GM12865 (cell line): ENCODE measurements at regions not wholly inside any gene's neighbourhood (a gene's known extent, or its start where the extent isn't known, plus 50 kb on each side); places are given as distances from the start of the nearest gene placed in this dataset.

Experiments used
- DNase-seq: peaks from one replicate; pipeline ENCODE4 v3.0.0; 2010; ENCODE audit warnings: low read depth
- H3K4me3 ChIP-seq: 2 replicates; pipeline ENCODE4 v1.5.1; 2011; ENCODE audit warnings: mild to moderate bottlenecking, low read depth, low read length, control low read depth
- CTCF ChIP-seq: IDR thresholded peaks from 2 replicates; pipeline ENCODE4 v1.5.1; 2011; ENCODE audit warnings: low read length, control low read depth, low read depth, inconsistent platforms; ENCODE audit not compliant: insufficient read depth; ENCODE audit errors: missing control alignments

GRCh38 chr18:39780774-39781173 lies 2174.3 kb upstream of the PIK3C3 start:
- no peak overlapping the region for H3K4me3 ChIP-seq
- no peak for TF ChIP-seq CTCF

GRCh38 chr18:39779926-39780325 lies 2175.1 kb upstream of the PIK3C3 start:
- TF ChIP-seq CTCF = no peak
- no peak for DNase-seq
- H3K4me3 ChIP-seq = no peak overlapping the region

More at GRCh38 chr18:39780774-39781173, 2174.3 kb upstream of the PIK3C3 start:
- no peak for DNase-seq

- no peak overlapping the region for H3K4me3 ChIP-seq
- no peak for DNase-seq
- no peak for TF ChIP-seq CTCF
These were observed 2178.3 kb upstream of the PIK3C3 start for GRCh38 chr18:39776766-39777165.

- no peak for TF ChIP-seq CTCF
- no peak overlapping the region for H3K4me3 ChIP-seq
- DNase-seq = no peak
These were observed 2180.0 kb upstream of the PIK3C3 start for GRCh38 chr18:39774957-39775598.

GRCh38 chr18:39773646-39774045 lies 2181.4 kb upstream of the PIK3C3 start:
- DNase-seq = no peak
- no peak for TF ChIP-seq CTCF
- H3K4me3 ChIP-seq = no peak overlapping the region

- H3K4me3 ChIP-seq = no peak overlapping the region
- no peak for DNase-seq
- TF ChIP-seq CTCF = no peak
These were observed 2182.7 kb upstream of the PIK3C3 start for GRCh38 chr18:39772155-39772919.
